ENCODE measurements at regions not wholly inside any gene's neighbourhood (a gene's known extent, or its start where the extent isn't known, plus 50 kb on each side); places are given as distances from the start of the nearest gene placed in this dataset.

DNA sequence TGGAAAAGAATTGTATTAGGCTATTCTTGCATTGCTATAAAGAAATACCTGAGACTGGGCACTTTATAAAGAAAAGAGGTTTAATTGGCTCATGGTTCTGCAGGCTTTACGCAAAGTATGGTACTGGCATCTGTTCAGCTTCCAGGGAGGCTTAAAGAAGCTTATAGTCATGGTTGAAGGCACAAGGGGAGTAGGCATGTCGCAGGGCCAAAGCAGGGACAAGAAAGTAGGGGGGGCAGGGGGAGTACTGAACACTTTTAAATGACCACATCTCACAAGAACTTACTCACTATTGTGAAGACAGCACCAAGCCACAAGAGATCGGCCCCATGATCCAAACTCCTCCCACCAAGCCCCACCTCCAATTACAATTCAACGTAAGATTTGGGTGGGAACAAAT, 152.5 kb upstream of the PHF14 start:
- DNase-seq (ENCODE audit: low read depth in 2 of 2) = no peak
- TF ChIP-seq, protein P1, sequence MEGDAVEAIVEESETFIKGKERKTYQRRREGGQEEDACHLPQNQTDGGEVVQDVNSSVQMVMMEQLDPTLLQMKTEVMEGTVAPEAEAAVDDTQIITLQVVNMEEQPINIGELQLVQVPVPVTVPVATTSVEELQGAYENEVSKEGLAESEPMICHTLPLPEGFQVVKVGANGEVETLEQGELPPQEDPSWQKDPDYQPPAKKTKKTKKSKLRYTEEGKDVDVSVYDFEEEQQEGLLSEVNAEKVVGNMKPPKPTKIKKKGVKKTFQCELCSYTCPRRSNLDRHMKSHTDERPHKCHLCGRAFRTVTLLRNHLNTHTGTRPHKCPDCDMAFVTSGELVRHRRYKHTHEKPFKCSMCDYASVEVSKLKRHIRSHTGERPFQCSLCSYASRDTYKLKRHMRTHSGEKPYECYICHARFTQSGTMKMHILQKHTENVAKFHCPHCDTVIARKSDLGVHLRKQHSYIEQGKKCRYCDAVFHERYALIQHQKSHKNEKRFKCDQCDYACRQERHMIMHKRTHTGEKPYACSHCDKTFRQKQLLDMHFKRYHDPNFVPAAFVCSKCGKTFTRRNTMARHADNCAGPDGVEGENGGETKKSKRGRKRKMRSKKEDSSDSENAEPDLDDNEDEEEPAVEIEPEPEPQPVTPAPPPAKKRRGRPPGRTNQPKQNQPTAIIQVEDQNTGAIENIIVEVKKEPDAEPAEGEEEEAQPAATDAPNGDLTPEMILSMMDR (IDR thresholded peaks at IDR 0.05; ENCODE audit: low read depth, low read length) = no peak
- H3K4me3 ChIP-seq (replicated peaks in 1 of 2; ENCODE audit: low read depth in 2 of 2, low read length in 2 of 2) = no peak overlapping the region

DNA sequence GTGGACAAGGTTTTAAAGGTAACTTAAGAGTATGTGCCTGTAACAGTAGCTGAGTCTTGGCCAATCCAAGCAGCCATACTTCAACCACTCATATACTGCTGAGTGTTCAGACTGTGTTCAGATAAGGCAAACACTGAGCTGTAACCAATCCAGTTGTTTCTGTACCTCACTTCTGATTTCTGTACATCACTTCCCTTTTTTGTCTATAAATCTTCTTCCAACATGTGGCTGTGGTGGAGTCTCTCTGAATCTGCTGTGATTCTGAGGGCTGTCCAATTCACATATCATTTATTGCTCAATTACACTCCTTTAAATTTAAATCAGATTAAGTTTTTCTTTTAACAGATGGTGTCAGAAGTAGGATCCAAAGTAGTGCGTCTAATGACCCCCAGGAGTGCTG, 149.5 kb upstream of the PHF14 start:
- H3K4me3 ChIP-seq (replicated peaks in 1 of 2; ENCODE audit: low read depth in 2 of 2, low read length in 2 of 2) = no peak overlapping the region
- TF ChIP-seq, protein P1 (IDR thresholded peaks at IDR 0.05; ENCODE audit: low read depth, low read length) = no peak
- DNase-seq (ENCODE audit: low read depth in 2 of 2) = no peak

DNA sequence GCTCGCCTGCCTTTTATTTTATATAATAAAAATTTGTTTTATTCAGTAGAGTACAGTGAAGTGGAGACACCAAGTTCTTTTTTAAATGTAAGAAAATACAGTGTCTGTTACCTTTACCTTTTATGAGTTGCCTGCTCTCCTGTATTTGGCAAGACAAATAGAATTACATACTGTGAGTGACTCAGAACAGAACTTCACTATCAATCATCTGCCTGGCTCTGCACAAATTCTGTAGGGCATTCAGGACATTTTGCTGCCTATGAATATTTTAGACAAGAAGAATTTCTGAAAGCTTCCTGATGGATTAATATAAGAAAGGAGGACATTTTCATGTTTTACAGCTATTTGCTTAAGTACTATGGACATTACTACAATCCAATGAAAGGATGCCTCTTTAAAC, 135.4 kb upstream of the PHF14 start:
- H3K4me3 ChIP-seq (replicated peaks in 1 of 2; ENCODE audit: low read depth in 2 of 2, low read length in 2 of 2) = no peak overlapping the region
- TF ChIP-seq, protein P1 (IDR thresholded peaks at IDR 0.05; ENCODE audit: low read depth, low read length) = no peak
- no peak for DNase-seq (ENCODE audit: low read depth in 2 of 2)

DNA sequence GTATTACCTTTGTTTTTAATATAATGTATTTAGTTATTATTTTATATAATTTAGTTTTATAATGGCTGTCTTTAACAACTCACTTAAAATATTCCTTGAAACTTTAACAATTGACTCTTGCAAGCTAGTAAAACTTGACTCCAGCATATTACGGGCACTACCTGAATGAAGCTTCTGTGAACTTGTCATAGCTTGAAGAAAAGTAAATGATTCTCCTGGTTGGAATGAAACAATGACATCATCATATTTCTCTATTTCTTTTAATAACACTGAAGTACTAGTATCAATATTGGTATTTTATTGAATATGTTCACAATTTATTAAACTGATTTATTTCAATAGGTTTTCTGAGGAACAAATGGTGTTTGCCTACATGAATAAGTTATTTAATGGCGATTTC, 128.4 kb upstream of the PHF14 start:
- no peak for DNase-seq (ENCODE audit: low read depth in 2 of 2)
- TF ChIP-seq, protein P1 (IDR thresholded peaks at IDR 0.05; ENCODE audit: low read depth, low read length) = no peak

DNA sequence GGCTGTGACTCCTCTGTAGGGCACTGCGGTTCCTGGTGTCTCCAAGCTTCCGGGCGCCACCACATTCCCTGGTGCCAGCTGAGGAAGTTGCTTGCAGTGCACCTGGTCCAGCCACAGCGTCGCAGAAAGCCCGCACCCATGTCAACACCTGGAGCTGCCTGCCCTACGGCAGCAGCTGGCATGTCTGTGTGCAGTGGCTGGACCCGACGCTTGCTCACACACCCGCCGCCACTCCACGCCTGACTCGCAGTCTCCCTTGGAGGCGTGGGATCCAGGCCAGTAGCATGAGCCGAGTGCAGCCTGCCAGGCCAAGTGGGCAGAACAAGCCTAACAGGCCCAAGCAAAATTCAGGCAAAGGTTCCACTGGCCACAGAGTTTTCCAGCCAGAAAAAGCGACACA, 118.1 kb upstream of the PHF14 start:
- DNase-seq (ENCODE audit: low read depth in 2 of 2) = no peak
- TF ChIP-seq, protein P1 (IDR thresholded peaks at IDR 0.05; ENCODE audit: low read depth, low read length) = no peak
- H3K4me3 ChIP-seq (replicated peaks in 1 of 2; ENCODE audit: low read depth in 2 of 2, low read length in 2 of 2) = no peak overlapping the region

More for the DNA sequence above, 128.4 kb upstream of the PHF14 start:
- no peak overlapping the region for H3K4me3 ChIP-seq (replicated peaks in 1 of 2; ENCODE audit: low read depth in 2 of 2, low read length in 2 of 2)

DNA sequence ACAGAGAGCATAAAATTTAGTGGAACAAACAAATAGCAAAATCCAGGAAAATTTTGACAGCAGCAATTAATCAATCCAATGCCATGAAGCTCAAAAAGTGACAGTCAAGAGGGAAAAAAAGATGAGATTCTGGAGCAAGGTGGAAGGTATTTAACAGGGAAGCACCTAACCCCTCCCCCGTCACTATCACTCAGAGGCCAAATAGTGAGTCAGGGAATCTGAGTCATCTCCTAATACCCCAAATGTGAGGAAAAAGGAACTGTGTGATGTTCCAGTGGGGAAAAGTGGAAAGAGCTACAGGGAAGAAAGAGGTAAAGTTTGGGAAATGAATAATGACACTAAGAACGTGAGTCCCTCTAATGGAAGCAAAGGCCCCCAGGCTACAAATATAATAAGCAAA, 113.2 kb upstream of the PHF14 start:
- TF ChIP-seq, protein P1 (IDR thresholded peaks at IDR 0.05; ENCODE audit: low read depth, low read length) = no peak
- no peak for DNase-seq (ENCODE audit: low read depth in 2 of 2)

DNA sequence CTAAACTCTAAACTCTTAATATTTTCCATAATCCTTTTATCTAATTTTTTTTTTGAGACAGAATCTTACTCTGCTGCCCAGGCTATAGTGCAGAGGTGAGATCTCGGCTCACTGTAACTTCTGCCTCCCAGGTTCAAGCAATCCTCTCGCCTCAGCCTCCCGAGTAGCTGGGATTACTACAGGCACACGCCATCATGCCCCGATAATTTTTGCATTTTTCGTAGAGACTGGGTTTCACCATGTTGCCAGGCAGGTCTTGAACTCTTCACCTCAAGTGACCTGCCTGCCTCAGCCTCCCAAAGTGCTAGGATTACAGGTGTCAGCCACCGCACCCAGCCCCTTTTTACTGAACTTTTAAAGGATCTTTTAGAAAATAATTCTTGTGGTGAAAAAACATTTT, 110.2 kb upstream of the PHF14 start:
- no peak overlapping the region for H3K4me3 ChIP-seq (replicated peaks in 1 of 2; ENCODE audit: low read depth in 2 of 2, low read length in 2 of 2)
- TF ChIP-seq, protein P1 (IDR thresholded peaks at IDR 0.05; ENCODE audit: low read depth, low read length) = no peak
- no peak for DNase-seq (ENCODE audit: low read depth in 2 of 2)

More for the DNA sequence above, 113.2 kb upstream of the PHF14 start:
- no peak overlapping the region for H3K4me3 ChIP-seq (replicated peaks in 1 of 2; ENCODE audit: low read depth in 2 of 2, low read length in 2 of 2)

All from cardiac fibroblast (primary cell).